ENCODE measurements at regions not wholly inside any gene's neighbourhood (a gene's known extent, or its start where the extent isn't known, plus 50 kb on each side); places are given as distances from the start of the nearest gene placed in this dataset.

DNA sequence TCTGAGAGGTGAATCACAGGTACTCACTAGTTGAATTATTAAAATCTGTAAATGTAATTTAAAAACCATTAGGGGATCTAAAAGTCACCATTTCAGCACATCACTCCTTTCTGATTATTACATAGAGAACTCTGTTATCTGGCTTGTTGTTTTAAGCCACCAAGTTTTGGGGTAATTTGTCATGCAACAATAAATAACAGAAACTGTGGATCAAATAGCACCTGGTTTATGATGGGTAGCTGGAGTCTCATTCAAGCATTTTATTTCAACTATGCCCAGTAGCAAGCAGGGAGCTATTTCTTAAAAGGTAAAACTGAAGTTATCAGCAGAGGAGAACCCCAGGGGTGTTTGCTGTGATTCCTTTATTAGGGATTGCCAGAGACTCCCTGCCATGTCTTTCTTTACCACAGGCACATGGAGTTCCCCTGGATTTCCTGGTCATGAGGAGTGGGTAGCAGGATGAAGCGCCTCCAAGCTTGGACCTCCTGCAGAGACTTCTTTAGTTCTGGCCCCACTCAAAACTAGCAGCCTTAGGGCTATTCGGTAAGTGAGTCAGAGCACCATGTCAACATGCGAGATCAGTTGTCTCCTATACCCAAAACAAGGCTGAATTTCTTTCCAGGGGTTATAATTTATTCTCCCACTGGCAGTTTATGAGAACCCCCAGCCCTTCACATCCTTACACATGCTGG is 179.2 kb downstream of the GIPC2 start:
- TF ChIP-seq, protein P1, sequence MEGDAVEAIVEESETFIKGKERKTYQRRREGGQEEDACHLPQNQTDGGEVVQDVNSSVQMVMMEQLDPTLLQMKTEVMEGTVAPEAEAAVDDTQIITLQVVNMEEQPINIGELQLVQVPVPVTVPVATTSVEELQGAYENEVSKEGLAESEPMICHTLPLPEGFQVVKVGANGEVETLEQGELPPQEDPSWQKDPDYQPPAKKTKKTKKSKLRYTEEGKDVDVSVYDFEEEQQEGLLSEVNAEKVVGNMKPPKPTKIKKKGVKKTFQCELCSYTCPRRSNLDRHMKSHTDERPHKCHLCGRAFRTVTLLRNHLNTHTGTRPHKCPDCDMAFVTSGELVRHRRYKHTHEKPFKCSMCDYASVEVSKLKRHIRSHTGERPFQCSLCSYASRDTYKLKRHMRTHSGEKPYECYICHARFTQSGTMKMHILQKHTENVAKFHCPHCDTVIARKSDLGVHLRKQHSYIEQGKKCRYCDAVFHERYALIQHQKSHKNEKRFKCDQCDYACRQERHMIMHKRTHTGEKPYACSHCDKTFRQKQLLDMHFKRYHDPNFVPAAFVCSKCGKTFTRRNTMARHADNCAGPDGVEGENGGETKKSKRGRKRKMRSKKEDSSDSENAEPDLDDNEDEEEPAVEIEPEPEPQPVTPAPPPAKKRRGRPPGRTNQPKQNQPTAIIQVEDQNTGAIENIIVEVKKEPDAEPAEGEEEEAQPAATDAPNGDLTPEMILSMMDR (IDR thresholded peaks at IDR 0.05; ENCODE audit: insufficient read depth, low read length, poor library complexity, severe bottlenecking), result no peak
- TF ChIP-seq EZH2phosphoT487 (conservative IDR thresholded peaks at IDR 0.05; ENCODE audit: low read length), result no peak
